ENCODE measurements at regions not wholly inside any gene's neighbourhood (a gene's known extent, or its start where the extent isn't known, plus 50 kb on each side); places are given as distances from the start of the nearest gene placed in this dataset.
"Not testable (repeated sequence)": the region's sequence is repeated elsewhere in the genome, so short reads cannot be mapped to it uniquely, and the experiment has no call there.

- TF ChIP-seq CTCF (conservative IDR thresholded peaks at IDR 0.05; ENCODE audit: low read depth, low read length): no peak
- no peak overlapping the region for H3K4me3 ChIP-seq (ENCODE audit: low read depth, low read length)
- DNase-seq (ENCODE audit: low read depth): no peak
These were observed 1142.7 kb upstream of the SLC39A10 start for GRCh38 chr2:194514281-194514680.

- not testable (repeated sequence) for H3K4me3 ChIP-seq (ENCODE audit: low read depth, low read length); DNase-seq (ENCODE audit: low read depth)
These were observed 1146.0 kb upstream of the SLC39A10 start for GRCh38 chr2:194511070-194511469.

GRCh38 chr2:194504876-194505275 lies 1152.2 kb upstream of the SLC39A10 start:
- not testable (repeated sequence) for H3K4me3 ChIP-seq (ENCODE audit: low read depth, low read length); DNase-seq (ENCODE audit: low read depth)

- TF ChIP-seq CTCF (conservative IDR thresholded peaks at IDR 0.05; ENCODE audit: low read depth, low read length): no peak
- no peak overlapping the region for H3K4me3 ChIP-seq (ENCODE audit: low read depth, low read length)
- no peak for DNase-seq (ENCODE audit: low read depth)
These were observed 1162.0 kb upstream of the SLC39A10 start for GRCh38 chr2:194495046-194495445.

- no peak overlapping the region for H3K4me3 ChIP-seq (ENCODE audit: low read depth, low read length)
- TF ChIP-seq CTCF (conservative IDR thresholded peaks at IDR 0.05; ENCODE audit: low read depth, low read length): no peak
- no peak for DNase-seq (ENCODE audit: low read depth)
These were observed 1162.6 kb upstream of the SLC39A10 start for GRCh38 chr2:194494401-194494800.

GRCh38 chr2:194491409-194492115 lies 1165.5 kb upstream of the SLC39A10 start:
- H3K4me3 ChIP-seq (ENCODE audit: low read depth, low read length): no peak overlapping the region
- no peak for TF ChIP-seq CTCF (conservative IDR thresholded peaks at IDR 0.05; ENCODE audit: low read depth, low read length)
- no peak for DNase-seq (ENCODE audit: low read depth)

- no peak for DNase-seq (ENCODE audit: low read depth)
- no peak for TF ChIP-seq CTCF (conservative IDR thresholded peaks at IDR 0.05; ENCODE audit: low read depth, low read length)
- H3K4me3 ChIP-seq (ENCODE audit: low read depth, low read length): no peak overlapping the region
These were observed 1170.7 kb upstream of the SLC39A10 start for GRCh38 chr2:194486326-194486725.

GRCh38 chr2:194483041-194483440 lies 1174.0 kb upstream of the SLC39A10 start:
- no peak for TF ChIP-seq CTCF (conservative IDR thresholded peaks at IDR 0.05; ENCODE audit: low read depth, low read length)
- no peak overlapping the region for H3K4me3 ChIP-seq (ENCODE audit: low read depth, low read length)
- DNase-seq (ENCODE audit: low read depth): no peak

Measured in choroid plexus epithelial cell (primary cell).